Neutrophil (primary cell): ENCODE measurements at regions not wholly inside any gene's neighbourhood (a gene's known extent, or its start where the extent isn't known, plus 50 kb on each side); places are given as distances from the start of the nearest gene placed in this dataset.

Source experiments
- H3K27ac ChIP-seq: fragments of 200-600 bp; sonication (generic); 2 replicates; pipeline ENCODE4 v1.5.1; 2016; ENCODE audit warnings: mild to moderate bottlenecking, moderate library complexity
- H3K27me3 ChIP-seq: fragments of 200-600 bp; sonication (generic); 2 replicates; pipeline ENCODE4 v1.6.0; 2016; ENCODE audit warnings: mild to moderate bottlenecking
- H3K36me3 ChIP-seq: fragments of 200-600 bp; sonication (generic); 2 replicates; pipeline ENCODE4 v1.5.1; 2017
- H3K4me1 ChIP-seq, 2 experiments: fragments of 200-600 bp in 1 of 2; sonication (generic) in 1 of 2; 1 replicate in 1 of 2; 2 replicates in 1 of 2; pipeline versions ENCODE4 v1.5.1 to v1.6.1; 2013 to 2016; ENCODE audit warnings: low read depth in 1 of 2, low read length in 1 of 2, mild to moderate bottlenecking in 1 of 2, moderate library complexity in 1 of 2; ENCODE audit not compliant: control insufficient read depth in 1 of 2, insufficient read depth in 1 of 2
- H3K4me3 ChIP-seq, 2 experiments: fragments of 200-600 bp in 1 of 2; sonication (generic) in 1 of 2; 1 replicate in 1 of 2; 2 replicates in 1 of 2; pipeline ENCODE4 v1.5.1; 2013 to 2016; ENCODE audit warnings: low read depth in 1 of 2, low read length in 1 of 2, mild to moderate bottlenecking in 1 of 2, moderate library complexity in 1 of 2
- H3K9me3 ChIP-seq: fragments of 200-600 bp; sonication (generic); 2 replicates; pipeline ENCODE4 v1.5.1; 2016
- TF ChIP-seq, protein P1 (sequence below): fragments of 200-600 bp; sonication (generic); IDR thresholded peaks from 2 replicates; pipeline ENCODE4 v1.5.1; 2016; ENCODE audit warnings: antibody characterized with exemption

DNA sequence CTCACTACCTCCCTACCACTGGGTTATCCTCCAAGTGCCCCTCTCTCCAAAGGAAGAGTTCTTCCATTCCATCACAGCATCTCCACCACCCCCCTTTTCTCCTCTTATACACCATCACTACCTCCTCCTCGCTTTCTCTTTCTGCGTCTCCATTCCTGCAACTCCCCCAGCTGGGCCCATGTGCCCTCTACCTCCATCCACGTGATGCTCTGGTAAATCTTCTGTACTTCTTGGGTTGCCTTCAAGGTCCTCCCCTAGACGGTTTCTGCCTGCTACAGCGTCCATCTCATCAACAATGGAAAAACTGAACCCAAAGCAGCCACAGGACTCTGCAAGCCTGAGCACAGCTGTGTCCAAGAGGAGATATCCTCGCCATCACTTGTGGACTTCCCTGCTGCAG is 129.5 kb upstream of the SLCO3A1 start:
- Histone ChIP-seq H3K4me1 (no peaks in the 10 kb centered on the region), H3K9me3 (no peaks in the 10 kb centered on the region), H3K4me3 (no peak overlapping the region), H3K36me3 (no peaks in the 10 kb centered on the region), H3K27ac (no peak overlapping the region), H3K27me3 (peaks cover 8% of the 10 kb centered on the region)
- TF ChIP-seq, protein P1, sequence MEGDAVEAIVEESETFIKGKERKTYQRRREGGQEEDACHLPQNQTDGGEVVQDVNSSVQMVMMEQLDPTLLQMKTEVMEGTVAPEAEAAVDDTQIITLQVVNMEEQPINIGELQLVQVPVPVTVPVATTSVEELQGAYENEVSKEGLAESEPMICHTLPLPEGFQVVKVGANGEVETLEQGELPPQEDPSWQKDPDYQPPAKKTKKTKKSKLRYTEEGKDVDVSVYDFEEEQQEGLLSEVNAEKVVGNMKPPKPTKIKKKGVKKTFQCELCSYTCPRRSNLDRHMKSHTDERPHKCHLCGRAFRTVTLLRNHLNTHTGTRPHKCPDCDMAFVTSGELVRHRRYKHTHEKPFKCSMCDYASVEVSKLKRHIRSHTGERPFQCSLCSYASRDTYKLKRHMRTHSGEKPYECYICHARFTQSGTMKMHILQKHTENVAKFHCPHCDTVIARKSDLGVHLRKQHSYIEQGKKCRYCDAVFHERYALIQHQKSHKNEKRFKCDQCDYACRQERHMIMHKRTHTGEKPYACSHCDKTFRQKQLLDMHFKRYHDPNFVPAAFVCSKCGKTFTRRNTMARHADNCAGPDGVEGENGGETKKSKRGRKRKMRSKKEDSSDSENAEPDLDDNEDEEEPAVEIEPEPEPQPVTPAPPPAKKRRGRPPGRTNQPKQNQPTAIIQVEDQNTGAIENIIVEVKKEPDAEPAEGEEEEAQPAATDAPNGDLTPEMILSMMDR, result no peak

DNA sequence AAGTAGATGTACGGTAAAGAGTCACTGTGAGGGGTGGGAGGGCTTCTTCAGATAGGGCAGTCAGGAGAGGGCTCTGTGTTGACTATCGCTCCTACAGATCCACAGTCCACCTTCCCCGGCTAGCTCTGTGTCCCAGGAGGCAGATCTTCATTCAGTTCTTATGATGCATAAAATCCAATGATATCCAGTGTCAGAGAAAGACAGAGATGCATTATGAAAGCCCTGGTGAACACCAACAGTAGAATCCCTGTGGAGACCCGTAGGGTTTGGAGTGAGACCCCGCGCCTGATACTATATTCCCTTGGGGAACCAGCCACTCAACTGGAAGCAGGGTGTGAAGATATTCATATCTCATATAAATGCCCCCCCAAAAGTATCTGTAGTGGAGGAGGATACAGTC is 119.8 kb upstream of the SLCO3A1 start:
- Histone ChIP-seq H3K27ac (no peak overlapping the region), H3K4me3 (no peak overlapping the region), H3K36me3 (no peaks in the 10 kb centered on the region), H3K4me1 (no peaks in the 10 kb centered on the region), H3K9me3 (no peaks in the 10 kb centered on the region), H3K27me3 (peaks cover 6% of the 10 kb centered on the region)
- TF ChIP-seq, protein P1, result no peak

DNA sequence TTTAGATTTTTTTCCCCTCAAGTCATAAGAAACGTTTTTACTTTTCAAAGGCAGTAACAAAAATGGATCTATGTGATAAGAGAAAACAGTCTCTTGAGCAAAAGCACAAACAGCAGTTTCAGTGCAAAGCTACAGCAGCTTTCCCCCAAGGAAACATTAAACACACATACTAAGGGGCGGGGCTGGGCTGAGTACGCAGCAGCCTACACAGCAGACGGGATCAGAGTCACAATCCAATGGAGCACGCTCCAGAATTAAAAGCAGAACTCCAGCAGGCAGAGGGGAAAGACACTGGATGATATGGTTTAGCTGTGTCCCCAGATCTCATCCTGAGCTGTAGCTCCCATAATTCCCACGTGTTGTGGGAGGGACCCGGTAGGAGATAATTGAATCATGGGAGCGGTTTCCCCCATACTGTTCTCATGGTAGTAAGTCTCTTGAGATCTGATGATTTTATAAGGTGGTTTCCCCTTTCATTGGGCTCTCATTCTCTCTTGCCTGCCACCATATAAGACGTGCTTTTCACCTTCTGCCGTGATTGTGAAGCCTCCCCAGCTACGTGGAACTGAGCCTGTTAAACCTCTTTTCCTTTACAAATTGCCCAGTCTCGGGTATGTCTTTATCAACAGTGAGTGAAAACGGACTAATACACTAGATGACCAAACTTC is 116.2 kb upstream of the SLCO3A1 start:
- Histone ChIP-seq H3K27me3 (no peaks in the 10 kb centered on the region), H3K36me3 (no peaks in the 10 kb centered on the region), H3K4me3 (no peak overlapping the region), H3K27ac (no peak overlapping the region), H3K4me1 (no peaks in the 10 kb centered on the region), H3K9me3 (no peaks in the 10 kb centered on the region)
- TF ChIP-seq, protein P1, result no peak

DNA sequence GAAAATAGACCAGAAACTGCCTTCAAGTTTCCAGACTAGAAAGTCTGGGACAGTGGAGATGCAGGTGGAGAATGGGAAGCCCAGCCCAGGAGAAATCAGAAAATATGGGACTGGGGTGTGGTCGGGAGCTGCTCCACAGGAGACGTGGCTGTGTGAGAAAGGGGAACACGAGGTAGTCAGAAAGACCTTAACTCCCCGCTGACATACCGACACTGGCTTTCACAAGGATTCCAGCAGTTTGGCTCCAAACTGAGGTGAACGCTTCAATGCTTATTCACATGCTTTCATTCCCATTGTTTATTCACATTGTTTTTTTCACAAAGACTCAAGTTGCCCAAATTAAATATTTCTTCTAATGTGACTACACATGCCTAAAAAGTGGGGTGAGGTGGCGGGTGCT is 111.5 kb upstream of the SLCO3A1 start:
- no peaks in the 10 kb centered on the region for H3K4me1 ChIP-seq
- no peak overlapping the region for H3K4me3 ChIP-seq
- no peaks in the 10 kb centered on the region for H3K9me3 ChIP-seq
- TF ChIP-seq, protein P1, result no peak
- H3K27ac ChIP-seq, result no peak overlapping the region
- H3K27me3 ChIP-seq, result no peaks in the 10 kb centered on the region
- H3K36me3 ChIP-seq, result no peaks in the 10 kb centered on the region

DNA sequence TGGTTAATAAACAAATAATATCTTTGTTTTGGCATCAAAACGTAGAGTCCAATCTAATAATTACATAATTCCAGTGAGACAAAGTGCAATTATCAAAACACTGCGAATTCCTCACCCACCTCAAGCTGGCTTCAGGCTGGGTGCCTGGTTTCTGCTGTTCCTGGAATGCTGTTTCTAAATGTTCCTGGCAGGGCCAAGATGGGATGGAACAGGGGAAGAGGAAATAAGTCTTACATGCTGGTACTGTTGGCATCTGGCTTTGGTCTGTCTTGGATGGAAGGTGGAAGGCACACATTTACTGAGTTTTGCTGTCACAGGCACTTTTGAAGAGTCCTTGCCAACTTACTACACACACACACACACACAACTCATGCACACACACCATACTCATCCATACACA is 101.9 kb upstream of the SLCO3A1 start:
- TF ChIP-seq, protein P1, result no peak
- no peaks in the 10 kb centered on the region for H3K4me1 ChIP-seq
- no peaks in the 10 kb centered on the region for H3K36me3 ChIP-seq
- no peak overlapping the region for H3K4me3 ChIP-seq
- H3K27ac ChIP-seq, result no peak overlapping the region
- no peaks in the 10 kb centered on the region for H3K9me3 ChIP-seq
- no peaks in the 10 kb centered on the region for H3K27me3 ChIP-seq
